ENCODE measurements at regions not wholly inside any gene's neighbourhood (a gene's known extent, or its start where the extent isn't known, plus 50 kb on each side); places are given as distances from the start of the nearest gene placed in this dataset.

DNA sequence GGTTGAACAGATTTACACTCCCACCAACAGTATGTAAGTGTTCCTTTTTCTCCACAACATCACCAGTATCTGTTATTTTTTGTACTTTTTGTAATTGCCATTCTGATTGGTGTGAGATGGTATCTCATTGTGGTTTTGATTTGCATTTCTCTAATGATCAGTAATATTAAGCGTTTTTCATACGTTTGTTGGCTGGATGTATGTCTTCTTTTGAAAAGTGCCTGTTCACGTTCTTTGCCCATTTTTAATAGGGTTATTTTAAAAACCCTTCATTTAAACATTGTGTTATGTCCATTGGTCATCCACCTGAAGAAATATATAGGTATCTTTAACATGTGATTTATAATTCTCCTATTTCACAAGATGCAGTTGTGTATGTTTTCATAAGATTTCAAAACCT lies 291.3 kb downstream of the SEMA3D start:
- no peak for TF ChIP-seq EZH2 (IDR thresholded peaks at IDR 0.05; ENCODE audit: borderline replicate concordance, low read depth, low read length, severe bottlenecking)
- TF ChIP-seq, protein P1, sequence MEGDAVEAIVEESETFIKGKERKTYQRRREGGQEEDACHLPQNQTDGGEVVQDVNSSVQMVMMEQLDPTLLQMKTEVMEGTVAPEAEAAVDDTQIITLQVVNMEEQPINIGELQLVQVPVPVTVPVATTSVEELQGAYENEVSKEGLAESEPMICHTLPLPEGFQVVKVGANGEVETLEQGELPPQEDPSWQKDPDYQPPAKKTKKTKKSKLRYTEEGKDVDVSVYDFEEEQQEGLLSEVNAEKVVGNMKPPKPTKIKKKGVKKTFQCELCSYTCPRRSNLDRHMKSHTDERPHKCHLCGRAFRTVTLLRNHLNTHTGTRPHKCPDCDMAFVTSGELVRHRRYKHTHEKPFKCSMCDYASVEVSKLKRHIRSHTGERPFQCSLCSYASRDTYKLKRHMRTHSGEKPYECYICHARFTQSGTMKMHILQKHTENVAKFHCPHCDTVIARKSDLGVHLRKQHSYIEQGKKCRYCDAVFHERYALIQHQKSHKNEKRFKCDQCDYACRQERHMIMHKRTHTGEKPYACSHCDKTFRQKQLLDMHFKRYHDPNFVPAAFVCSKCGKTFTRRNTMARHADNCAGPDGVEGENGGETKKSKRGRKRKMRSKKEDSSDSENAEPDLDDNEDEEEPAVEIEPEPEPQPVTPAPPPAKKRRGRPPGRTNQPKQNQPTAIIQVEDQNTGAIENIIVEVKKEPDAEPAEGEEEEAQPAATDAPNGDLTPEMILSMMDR (IDR thresholded peaks at IDR 0.05; ENCODE audit: borderline replicate concordance, extremely low read depth, low read length, poor library complexity, severe bottlenecking): no peak

Measured in DND-41 (cell line).